ENCODE measurements at regions not wholly inside any gene's neighbourhood (a gene's known extent, or its start where the extent isn't known, plus 50 kb on each side); places are given as distances from the start of the nearest gene placed in this dataset.
"Not testable (repeated sequence)": the region's sequence is repeated elsewhere in the genome, so short reads cannot be mapped to it uniquely, and the experiment has no call there.

GRCh38 chr7:57740126-57740525 lies 290.1 kb downstream of the ZNF716 start:
- H3K27ac ChIP-seq (ENCODE audit: low read length); H3K4me3 ChIP-seq (ENCODE audit: low read depth in 1 of 2, low read length in 2 of 2); H3K9me3 ChIP-seq (ENCODE audit: control insufficient read depth in 1 of 2, low read length in 2 of 2); H3K36me3 ChIP-seq (ENCODE audit: control insufficient read depth in 1 of 2, insufficient read depth in 2 of 2, low read length in 2 of 2); H3K27me3 ChIP-seq (ENCODE audit: low read depth, low read length); H3K4me1 ChIP-seq (ENCODE audit: control insufficient read depth in 1 of 2, insufficient read depth in 2 of 2, low read length in 2 of 2): not testable (repeated sequence)

- Histone ChIP-seq H3K36me3 (ENCODE audit: control insufficient read depth in 1 of 2, insufficient read depth in 2 of 2, low read length in 2 of 2) (no peaks in the 10 kb centered on the region), H3K4me1 (ENCODE audit: control insufficient read depth in 1 of 2, insufficient read depth in 2 of 2, low read length in 2 of 2) (no peaks in the 10 kb centered on the region), H3K9me3 (ENCODE audit: control insufficient read depth in 1 of 2, low read length in 2 of 2) (peaks cover 0 to 7% of the 10 kb centered on the region in 2 donors), H3K27me3 (ENCODE audit: low read depth, low read length) (no peaks in the 10 kb centered on the region), H3K27ac (ENCODE audit: low read length) (no peak overlapping the region), H3K4me3 (ENCODE audit: low read depth in 1 of 2, low read length in 2 of 2) (no peak overlapping the region)
These were observed 319.2 kb downstream of the ZNF716 start for GRCh38 chr7:57769131-57769530.

GRCh38 chr7:57769958-57770357 lies 320.0 kb downstream of the ZNF716 start:
- peaks cover 0 to 15% of the 10 kb centered on the region in 2 donors for H3K9me3 ChIP-seq (ENCODE audit: control insufficient read depth in 1 of 2, low read length in 2 of 2)
- no peak overlapping the region for H3K27ac ChIP-seq (ENCODE audit: low read length)
- H3K36me3 ChIP-seq (ENCODE audit: control insufficient read depth in 1 of 2, insufficient read depth in 2 of 2, low read length in 2 of 2), result no peaks in the 10 kb centered on the region
- H3K4me3 ChIP-seq (ENCODE audit: low read depth in 1 of 2, low read length in 2 of 2), result no peak overlapping the region
- H3K27me3 ChIP-seq (ENCODE audit: low read depth, low read length), result no peaks in the 10 kb centered on the region
- H3K4me1 ChIP-seq (ENCODE audit: control insufficient read depth in 1 of 2, insufficient read depth in 2 of 2, low read length in 2 of 2), result no peaks in the 10 kb centered on the region

- Histone ChIP-seq H3K27ac (ENCODE audit: low read length) (no peak overlapping the region), H3K4me1 (ENCODE audit: control insufficient read depth in 1 of 2, insufficient read depth in 2 of 2, low read length in 2 of 2) (no peaks in the 10 kb centered on the region), H3K36me3 (ENCODE audit: control insufficient read depth in 1 of 2, insufficient read depth in 2 of 2, low read length in 2 of 2) (no peaks in the 10 kb centered on the region), H3K9me3 (ENCODE audit: control insufficient read depth in 1 of 2, low read length in 2 of 2) (peaks cover 0 to 19% of the 10 kb centered on the region in 2 donors), H3K27me3 (ENCODE audit: low read depth, low read length) (no peaks in the 10 kb centered on the region), H3K4me3 (ENCODE audit: low read depth in 1 of 2, low read length in 2 of 2) (no peak overlapping the region)
These were observed 322.3 kb downstream of the ZNF716 start for GRCh38 chr7:57772126-57772924.

- Histone ChIP-seq H3K27me3 (ENCODE audit: low read depth, low read length) (no peaks in the 10 kb centered on the region), H3K4me1 (ENCODE audit: control insufficient read depth in 1 of 2, insufficient read depth in 2 of 2, low read length in 2 of 2) (no peaks in the 10 kb centered on the region), H3K9me3 (ENCODE audit: control insufficient read depth in 1 of 2, low read length in 2 of 2) (peaks cover 0 to 19% of the 10 kb centered on the region in 2 donors), H3K4me3 (ENCODE audit: low read depth in 1 of 2, low read length in 2 of 2) (no peak overlapping the region), H3K36me3 (ENCODE audit: control insufficient read depth in 1 of 2, insufficient read depth in 2 of 2, low read length in 2 of 2) (no peaks in the 10 kb centered on the region), H3K27ac (ENCODE audit: low read length) (no peak overlapping the region)
These were observed 324.3 kb downstream of the ZNF716 start for GRCh38 chr7:57774300-57774699.

- Histone ChIP-seq H3K9me3 (ENCODE audit: control insufficient read depth in 1 of 2, low read length in 2 of 2) (peaks cover 0 to 19% of the 10 kb centered on the region in 2 donors), H3K27ac (ENCODE audit: low read length) (no peak overlapping the region), H3K27me3 (ENCODE audit: low read depth, low read length) (no peaks in the 10 kb centered on the region), H3K4me3 (ENCODE audit: low read depth in 1 of 2, low read length in 2 of 2) (no peak overlapping the region), H3K36me3 (ENCODE audit: control insufficient read depth in 1 of 2, insufficient read depth in 2 of 2, low read length in 2 of 2) (no peaks in the 10 kb centered on the region), H3K4me1 (ENCODE audit: control insufficient read depth in 1 of 2, insufficient read depth in 2 of 2, low read length in 2 of 2) (no peaks in the 10 kb centered on the region)
These were observed 325.6 kb downstream of the ZNF716 start for GRCh38 chr7:57775396-57776088.

- not testable (repeated sequence) for H3K36me3 ChIP-seq (ENCODE audit: control insufficient read depth in 1 of 2, insufficient read depth in 2 of 2, low read length in 2 of 2); H3K27me3 ChIP-seq (ENCODE audit: low read depth, low read length); H3K27ac ChIP-seq (ENCODE audit: low read length); H3K4me1 ChIP-seq (ENCODE audit: control insufficient read depth in 1 of 2, insufficient read depth in 2 of 2, low read length in 2 of 2); H3K4me3 ChIP-seq (ENCODE audit: low read depth in 1 of 2, low read length in 2 of 2)
- peaks cover 0 to 17% of the 10 kb centered on the region in 2 donors for H3K9me3 ChIP-seq (ENCODE audit: control insufficient read depth in 1 of 2, low read length in 2 of 2)
These were observed 326.3 kb downstream of the ZNF716 start for GRCh38 chr7:57776136-57776856.

- Histone ChIP-seq H3K27me3 (ENCODE audit: low read depth, low read length) (no peaks in the 10 kb centered on the region), H3K4me1 (ENCODE audit: control insufficient read depth in 1 of 2, insufficient read depth in 2 of 2, low read length in 2 of 2) (no peaks in the 10 kb centered on the region), H3K4me3 (ENCODE audit: low read depth in 1 of 2, low read length in 2 of 2) (no peak overlapping the region), H3K36me3 (ENCODE audit: control insufficient read depth in 1 of 2, insufficient read depth in 2 of 2, low read length in 2 of 2) (no peaks in the 10 kb centered on the region), H3K27ac (ENCODE audit: low read length) (no peak overlapping the region), H3K9me3 (ENCODE audit: control insufficient read depth in 1 of 2, low read length in 2 of 2) (no peaks in the 10 kb centered on the region)
These were observed 339.2 kb downstream of the ZNF716 start for GRCh38 chr7:57789130-57789529.

- H3K27me3 ChIP-seq (ENCODE audit: low read depth, low read length), result no peaks in the 10 kb centered on the region
- H3K4me3 ChIP-seq (ENCODE audit: low read depth in 1 of 2, low read length in 2 of 2), result no peak overlapping the region
- H3K4me1 ChIP-seq (ENCODE audit: control insufficient read depth in 1 of 2, insufficient read depth in 2 of 2, low read length in 2 of 2), result no peaks in the 10 kb centered on the region
- peaks cover 0 to 31% of the 10 kb centered on the region in 2 donors for H3K9me3 ChIP-seq (ENCODE audit: control insufficient read depth in 1 of 2, low read length in 2 of 2)
- no peaks in the 10 kb centered on the region for H3K36me3 ChIP-seq (ENCODE audit: control insufficient read depth in 1 of 2, insufficient read depth in 2 of 2, low read length in 2 of 2)
- no peak overlapping the region for H3K27ac ChIP-seq (ENCODE audit: low read length)
These were observed 369.6 kb downstream of the ZNF716 start for GRCh38 chr7:57819491-57819981.

GRCh38 chr7:57820477-57820876 lies 370.5 kb downstream of the ZNF716 start:
- peaks cover 0 to 31% of the 10 kb centered on the region in 2 donors for H3K9me3 ChIP-seq (ENCODE audit: control insufficient read depth in 1 of 2, low read length in 2 of 2)
- H3K4me1 ChIP-seq (ENCODE audit: control insufficient read depth in 1 of 2, insufficient read depth in 2 of 2, low read length in 2 of 2), result no peaks in the 10 kb centered on the region
- no peak overlapping the region for H3K27ac ChIP-seq (ENCODE audit: low read length)
- H3K36me3 ChIP-seq (ENCODE audit: control insufficient read depth in 1 of 2, insufficient read depth in 2 of 2, low read length in 2 of 2), result no peaks in the 10 kb centered on the region
- no peaks in the 10 kb centered on the region for H3K27me3 ChIP-seq (ENCODE audit: low read depth, low read length)
- no peak overlapping the region for H3K4me3 ChIP-seq (ENCODE audit: low read depth in 1 of 2, low read length in 2 of 2)
